ENCODE measurements at regions not wholly inside any gene's neighbourhood (a gene's known extent, or its start where the extent isn't known, plus 50 kb on each side); places are given as distances from the start of the nearest gene placed in this dataset.
A peak's percentile ranks its signal among the peaks of the same experiment; 100 is the strongest.

DNA sequence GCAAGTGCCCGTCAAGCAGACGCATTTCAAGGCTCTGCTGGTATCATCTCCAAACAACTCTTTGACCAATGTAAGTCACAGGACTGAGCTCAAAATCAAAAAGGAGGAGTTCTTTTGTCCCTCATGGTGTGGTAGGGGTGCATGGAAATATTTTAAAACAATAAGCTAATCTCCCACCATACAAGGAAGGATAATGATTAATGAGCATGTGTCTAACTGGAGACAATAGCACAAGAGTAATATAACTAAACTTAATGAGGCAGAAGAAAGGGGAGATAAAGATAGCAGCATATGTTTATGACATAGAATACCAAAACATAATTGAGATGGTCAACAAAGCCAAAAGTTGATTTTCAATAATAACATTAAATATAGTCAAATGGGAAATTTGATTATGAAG, 668.0 kb upstream of the ZP4 start:
- DNase-seq (ENCODE audit: low read depth): no peak

DNA sequence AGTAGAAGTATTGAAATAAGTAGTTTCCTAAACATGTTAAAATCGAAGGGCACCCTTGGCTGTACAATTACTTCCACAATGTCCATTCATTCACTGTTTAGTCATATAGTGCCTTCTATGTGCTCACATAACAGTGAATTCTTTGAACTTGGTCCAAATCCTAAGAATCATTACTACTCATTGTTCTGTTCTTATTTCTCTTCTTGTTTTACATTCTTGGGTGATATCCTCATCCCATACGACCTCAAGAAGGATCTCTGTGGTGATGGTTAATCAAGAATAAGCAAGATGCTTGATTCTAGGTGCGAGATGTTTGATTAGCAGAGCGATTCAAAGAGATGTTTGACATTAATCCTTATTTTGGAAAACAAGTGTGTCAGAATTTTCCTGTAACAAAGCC, 667.4 kb upstream of the ZP4 start:
- DNase-seq (ENCODE audit: low read depth): peak; percentile 65

GRCh38 chr1:238552271-238552670, 661.5 kb upstream of the ZP4 start:
- no peak for DNase-seq (ENCODE audit: low read depth)

- no peak for DNase-seq (ENCODE audit: low read depth)
Measured at GRCh38 chr1:238549137-238549536, 658.4 kb upstream of the ZP4 start.

GRCh38 chr1:238546118-238546517, 655.4 kb upstream of the ZP4 start:
- no peak for DNase-seq (ENCODE audit: low read depth)

- DNase-seq (ENCODE audit: low read depth): no peak
Measured at GRCh38 chr1:238537641-238538040, 646.9 kb upstream of the ZP4 start.

- DNase-seq (ENCODE audit: low read depth): no peak
Measured at GRCh38 chr1:238530209-238530851, 639.6 kb upstream of the ZP4 start.

GRCh38 chr1:238517711-238518110, 627.0 kb upstream of the ZP4 start:
- DNase-seq (ENCODE audit: low read depth): no peak

DNA sequence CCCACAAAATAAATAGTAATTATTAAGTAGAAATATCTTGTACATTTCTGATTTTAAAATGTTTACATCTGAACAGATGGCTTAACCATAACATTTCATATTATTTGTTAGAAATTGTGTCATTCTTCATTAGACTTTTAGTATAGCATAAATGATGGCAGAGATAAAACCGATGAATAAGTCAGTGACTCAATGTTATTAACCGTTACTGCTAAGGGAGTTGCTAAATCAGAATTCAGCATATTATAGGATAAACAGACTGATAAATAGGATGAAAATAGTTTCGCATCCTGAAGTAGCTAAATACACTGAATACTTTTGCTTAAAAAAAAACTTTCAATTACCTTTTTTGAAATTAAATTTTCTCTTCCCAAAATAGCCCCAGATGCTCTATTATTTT, 610.6 kb upstream of the ZP4 start:
- no peak for DNase-seq (ENCODE audit: low read depth)

GRCh38 chr1:238499021-238499420, 608.3 kb upstream of the ZP4 start:
- no peak for DNase-seq (ENCODE audit: low read depth)

GRCh38 chr1:238492271-238492670, 601.5 kb upstream of the ZP4 start:
- no peak for DNase-seq (ENCODE audit: low read depth)

DNA sequence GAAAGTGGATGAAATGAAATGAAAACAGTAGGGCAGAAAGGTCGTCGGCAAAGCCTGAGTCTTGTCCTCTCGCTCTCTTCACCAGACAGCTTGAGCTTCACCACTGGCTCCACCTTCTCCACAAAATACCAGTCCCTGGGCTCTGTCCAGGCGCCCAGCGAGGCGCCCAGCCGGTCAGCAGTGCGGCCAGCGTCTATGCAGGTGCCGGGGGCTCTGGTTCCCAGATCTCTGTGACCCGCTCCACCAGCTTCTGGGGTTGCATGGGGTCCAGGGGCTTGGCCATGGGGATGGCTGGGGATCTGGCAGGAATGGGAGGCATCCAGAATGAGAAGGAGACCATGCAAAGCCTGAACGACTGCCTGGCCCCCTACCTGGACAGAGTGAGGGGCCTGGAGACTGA, 600.5 kb upstream of the ZP4 start:
- DNase-seq (ENCODE audit: low read depth): no peak

GRCh38 chr1:238489006-238489405, 598.3 kb upstream of the ZP4 start:
- DNase-seq (ENCODE audit: low read depth): no peak

GRCh38 chr1:238488401-238488800, 597.7 kb upstream of the ZP4 start:
- DNase-seq (ENCODE audit: low read depth): no peak

DNA sequence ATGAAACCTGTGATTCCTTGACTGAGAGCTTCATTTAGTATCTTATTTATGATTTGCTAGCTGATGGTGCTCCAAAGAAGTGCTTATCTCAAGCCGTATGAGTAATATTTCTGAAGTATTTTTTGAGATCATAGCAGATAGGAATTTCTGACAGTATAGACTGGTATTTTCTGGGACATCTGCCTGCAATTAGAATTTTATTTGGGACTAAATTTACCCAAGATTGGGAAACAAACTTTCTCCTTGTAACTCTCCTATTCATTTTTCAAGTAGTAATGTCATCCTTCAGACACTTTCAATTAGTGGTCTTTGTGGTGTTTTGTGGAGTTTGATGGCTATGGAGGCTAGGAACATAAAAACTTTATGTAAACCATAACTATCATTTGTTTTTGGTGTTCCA, 597.2 kb upstream of the ZP4 start:
- DNase-seq (ENCODE audit: low read depth): no peak

- DNase-seq (ENCODE audit: low read depth): peak; percentile 43
Measured at GRCh38 chr1:238485912-238486209, 595.1 kb upstream of the ZP4 start.

- DNase-seq (ENCODE audit: low read depth): peak; percentile 67
Measured at GRCh38 chr1:238485057-238485911, 594.6 kb upstream of the ZP4 start.

DNA sequence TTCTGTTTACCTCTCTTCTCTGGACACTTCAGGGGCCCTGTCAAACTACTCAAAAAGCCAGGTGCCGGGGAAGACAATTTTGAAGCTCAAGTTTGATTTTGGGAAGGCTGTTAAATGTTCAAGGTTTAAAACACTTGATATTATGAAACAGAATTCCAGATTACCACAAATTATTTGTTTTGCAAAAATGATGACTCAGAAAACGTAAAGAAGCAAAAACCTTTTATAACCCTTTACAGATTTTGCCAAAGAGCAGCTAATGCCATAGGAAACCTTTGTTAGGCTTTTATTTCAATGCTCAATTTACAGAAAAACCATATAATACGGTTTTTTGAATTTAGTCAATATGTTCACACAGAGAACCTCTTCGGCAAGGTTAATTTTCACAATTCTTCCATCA, 593.4 kb upstream of the ZP4 start:
- DNase-seq (ENCODE audit: low read depth): no peak

DNA sequence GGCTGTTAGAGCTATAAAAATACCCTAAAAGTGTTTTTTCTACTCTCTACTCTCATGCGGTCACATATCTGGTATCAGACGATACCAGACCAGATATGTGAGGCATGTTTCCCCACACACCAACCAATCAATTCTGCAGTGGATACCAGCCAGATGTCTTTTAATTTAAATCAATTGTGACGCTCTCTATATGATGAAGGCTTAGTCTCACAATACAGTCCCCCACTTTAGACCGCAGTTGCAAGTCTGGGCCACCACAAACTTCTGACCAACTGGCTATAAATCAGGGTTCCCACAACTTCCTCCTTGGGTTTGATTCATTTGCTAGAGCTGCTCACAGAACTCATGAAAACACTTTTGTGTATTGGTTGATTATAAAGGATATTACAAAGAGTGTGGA, 586.1 kb upstream of the ZP4 start:
- no peak for DNase-seq (ENCODE audit: low read depth)

DNA sequence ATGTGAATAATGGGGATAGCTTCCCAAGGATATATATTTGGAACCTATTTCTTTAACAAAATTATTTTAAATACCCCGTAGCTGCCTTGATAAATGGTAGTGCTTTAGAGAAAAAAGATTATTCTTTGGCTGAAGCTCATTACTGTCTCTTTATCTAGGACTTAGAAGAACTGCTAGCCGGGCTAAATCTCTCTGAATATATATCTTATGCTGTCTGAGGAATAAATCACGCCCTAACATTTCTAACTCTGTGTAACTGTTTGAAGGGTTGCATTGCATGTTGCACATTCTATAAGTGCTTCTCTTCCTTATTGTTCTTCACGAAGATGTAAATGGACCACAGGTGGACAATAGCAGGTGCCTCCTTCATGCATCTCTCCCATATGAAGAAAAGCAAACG, 585.0 kb upstream of the ZP4 start:
- no peak for DNase-seq (ENCODE audit: low read depth)

GRCh38 chr1:238474263-238474662, 583.5 kb upstream of the ZP4 start:
- DNase-seq (ENCODE audit: low read depth): no peak

DNA sequence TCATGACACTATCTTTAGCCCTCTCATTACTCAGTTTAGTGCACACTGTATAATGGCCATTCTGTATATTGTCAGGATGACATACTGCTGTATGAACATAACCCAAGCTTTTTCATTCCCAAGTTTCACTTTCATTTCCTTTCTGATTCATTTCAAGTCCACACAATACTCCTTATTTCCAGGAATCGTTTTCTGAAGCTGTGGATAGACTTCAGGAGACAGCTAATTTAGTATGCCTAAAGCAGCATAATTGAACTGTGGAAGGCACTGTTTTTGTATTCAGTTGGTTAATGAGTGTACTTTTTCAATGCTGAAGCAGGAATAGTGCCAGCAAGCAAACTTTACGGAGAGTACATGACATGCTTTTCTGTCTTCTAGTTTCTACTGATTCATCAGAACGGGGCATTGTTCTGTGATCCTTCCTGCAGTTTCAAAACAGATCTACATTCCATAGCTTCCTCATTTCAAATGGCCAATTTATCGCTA, 578.5 kb upstream of the ZP4 start:
- DNase-seq (ENCODE audit: low read depth): peak; percentile 60

GRCh38 chr1:238468068-238468467, 577.3 kb upstream of the ZP4 start:
- DNase-seq (ENCODE audit: low read depth): no peak

DNA sequence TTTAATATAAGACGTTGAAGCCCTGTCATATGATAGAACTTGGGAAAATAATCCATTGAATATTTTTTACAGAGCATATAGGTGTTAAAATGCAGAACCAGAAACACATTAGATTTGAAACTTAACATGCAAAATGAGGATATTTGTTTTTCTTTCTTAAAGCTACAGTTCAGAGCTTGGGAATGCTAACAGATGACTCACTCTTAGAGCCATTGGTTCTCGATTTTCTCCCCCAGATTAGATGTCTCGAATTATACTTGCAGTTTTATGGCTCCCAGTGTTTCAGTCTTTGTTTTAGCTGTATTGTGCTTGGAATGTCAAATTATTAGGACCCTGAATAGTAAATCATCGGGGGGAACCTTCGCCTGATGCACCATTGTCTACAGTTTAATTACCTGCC, 575.7 kb upstream of the ZP4 start:
- peak; percentile 41 for DNase-seq (ENCODE audit: low read depth)
